OCI-LY1 (cell line): ENCODE measurements at regions not wholly inside any gene's neighbourhood (a gene's known extent, or its start where the extent isn't known, plus 50 kb on each side); places are given as distances from the start of the nearest gene placed in this dataset.

Source experiments
- H2AFZ ChIP-seq: fragments of 200-600 bp; sonication (generic), shearing (Covaris generic); 2 replicates; pipeline ENCODE4 v1.6.0; 2014; ENCODE audit warnings: antibody characterized with exemption, mild to moderate bottlenecking, low read length
- H3F3A ChIP-seq: fragments of 200-600 bp; sonication (generic), shearing (Covaris generic); 2 replicates; pipeline ENCODE4 v1.6.0; 2014; ENCODE audit warnings: mild to moderate bottlenecking, antibody characterized with exemption, low read length, moderate library complexity; ENCODE audit not compliant: insufficient read depth
- H3K27ac ChIP-seq: fragments of 200-600 bp; sonication (generic); 2 replicates; pipeline ENCODE4 v1.5.1; 2014; ENCODE audit warnings: low read length, mixed run types, mild to moderate bottlenecking, low read depth; ENCODE audit not compliant: poor library complexity, severe bottlenecking
- H3K27me3 ChIP-seq: fragments of 200-600 bp; sonication (generic); 2 replicates; pipeline ENCODE4 v1.6.0; 2014; ENCODE audit warnings: antibody characterized with exemption, mild to moderate bottlenecking, low read length, moderate library complexity; ENCODE audit not compliant: insufficient read depth
- H3K36me3 ChIP-seq: fragments of 200-600 bp; sonication (generic); 2 replicates; pipeline ENCODE4 v1.6.1; 2014; ENCODE audit warnings: mild to moderate bottlenecking, antibody characterized with exemption, low read length, moderate library complexity, mixed read lengths; ENCODE audit not compliant: insufficient read depth
- H3K4me1 ChIP-seq: fragments of 200-600 bp; sonication (generic); 2 replicates; pipeline ENCODE4 v1.5.1; 2014; ENCODE audit warnings: mild to moderate bottlenecking, low read length, moderate library complexity; ENCODE audit not compliant: insufficient read depth, severe bottlenecking
- H3K4me2 ChIP-seq: fragments of 200-600 bp; sonication (generic), shearing (Covaris generic); 2 replicates; pipeline ENCODE4 v1.6.1; 2014; ENCODE audit warnings: low read length
- H3K4me3 ChIP-seq: fragments of 200-600 bp; sonication (generic); 2 replicates; pipeline ENCODE4 v1.5.1; 2014; ENCODE audit warnings: low read length, low read depth, mild to moderate bottlenecking, mixed read lengths; ENCODE audit not compliant: poor library complexity, severe bottlenecking
- H3K79me2 ChIP-seq: fragments of 200-600 bp; shearing (Covaris generic); 2 replicates; pipeline ENCODE4 v1.6.1; 2016; ENCODE audit warnings: mixed run types, low read length, mixed read lengths; ENCODE audit not compliant: insufficient read depth
- H3K9ac ChIP-seq: fragments of 200-600 bp; sonication (generic), shearing (Covaris generic); 2 replicates; pipeline ENCODE4 v1.6.1; 2014; ENCODE audit warnings: mild to moderate bottlenecking, low read length, mixed read lengths
- H3K9me2 ChIP-seq: fragments of 200-600 bp; sonication (generic), shearing (Covaris generic); 2 replicates; pipeline ENCODE4 v1.6.1; 2014; ENCODE audit warnings: low read depth, mild to moderate bottlenecking, low read length, mixed read lengths
- H3K9me3 ChIP-seq: fragments of 200-600 bp; shearing (Covaris generic); 2 replicates; pipeline ENCODE4 v1.6.1; 2014; ENCODE audit warnings: low read length, mixed read lengths
- H4K20me1 ChIP-seq: fragments of 200-600 bp; sonication (generic), shearing (Covaris generic); 2 replicates; pipeline ENCODE4 v1.6.0; 2016; ENCODE audit warnings: mild to moderate bottlenecking, low read length; ENCODE audit not compliant: insufficient read depth
- CTCF ChIP-seq: fragments of 200-600 bp; sonication (generic), shearing (Covaris generic); IDR thresholded peaks from 2 replicates; pipeline ENCODE4 v1.5.1; 2017; ENCODE audit warnings: mild to moderate bottlenecking, antibody characterized with exemption, low read length, moderate library complexity, mixed read lengths
- EZH2 ChIP-seq: fragments of 200-600 bp; sonication (generic), shearing (Covaris generic); IDR thresholded peaks from 2 replicates; pipeline ENCODE4 v1.8.0; 2017; ENCODE audit warnings: borderline replicate concordance, mixed run types, mild to moderate bottlenecking, antibody characterized with exemption, low read length, moderate library complexity, mixed read lengths

GRCh38 chr2:5474716-5475115, 217.5 kb upstream of the SOX11 start:
- Histone ChIP-seq H3K4me1 (no peaks in the 10 kb centered on the region), H3K9ac (no peak overlapping the region)

GRCh38 chr2:5479265-5479928, 212.8 kb upstream of the SOX11 start:
- Histone ChIP-seq H3K36me3 (no peaks in the 10 kb centered on the region), H3F3A (no peaks in the 10 kb centered on the region), H3K27me3 (0 out of 2 replicates have a peak, but pooled peaks cover 3% of the 10 kb centered on the region), H3K4me3 (no peak overlapping the region), H3K79me2 (no peaks in the 10 kb centered on the region), H3K4me1 (no peaks in the 10 kb centered on the region), H3K4me2 (no peak overlapping the region), H3K27ac (no peak overlapping the region), H4K20me1 (no peaks in the 10 kb centered on the region), H3K9ac (no peak overlapping the region), H2AFZ (no peak overlapping the region), H3K9me2 (no peaks in the 10 kb centered on the region), H3K9me3 (no peaks in the 10 kb centered on the region)
- no peak for TF ChIP-seq EZH2
- no peak for TF ChIP-seq CTCF

More at GRCh38 chr2:5474716-5475115, 217.5 kb upstream of the SOX11 start:
- TF ChIP-seq CTCF, result no peak
- TF ChIP-seq EZH2, result no peak
- Histone ChIP-seq H4K20me1 (no peaks in the 10 kb centered on the region), H3K27ac (no peak overlapping the region), H3K27me3 (0 out of 2 replicates have a peak, but pooled peaks cover 3% of the 10 kb centered on the region), H3K79me2 (no peaks in the 10 kb centered on the region), H3K36me3 (no peaks in the 10 kb centered on the region), H3K4me3 (no peak overlapping the region), H3F3A (no peaks in the 10 kb centered on the region), H2AFZ (no peak overlapping the region), H3K9me3 (no peaks in the 10 kb centered on the region), H3K9me2 (no peaks in the 10 kb centered on the region), H3K4me2 (no peak overlapping the region)

- Histone ChIP-seq H3K9me2 (no peaks in the 10 kb centered on the region), H3K27me3 (no peaks in the 10 kb centered on the region), H3K4me1 (no peaks in the 10 kb centered on the region), H4K20me1 (no peaks in the 10 kb centered on the region), H3K4me2 (no peak overlapping the region), H3K79me2 (no peaks in the 10 kb centered on the region), H3K36me3 (no peaks in the 10 kb centered on the region), H3K9ac (no peak overlapping the region), H3F3A (no peaks in the 10 kb centered on the region), H3K9me3 (no peaks in the 10 kb centered on the region), H3K27ac (no peak overlapping the region), H3K4me3 (no peak overlapping the region), H2AFZ (no peak overlapping the region)
- no peak for TF ChIP-seq EZH2
- no peak for TF ChIP-seq CTCF
Observed at GRCh38 chr2:5482929-5483331, 209.3 kb upstream of the SOX11 start.
